MM.1S (cell line): ENCODE measurements at regions not wholly inside any gene's neighbourhood (a gene's known extent, or its start where the extent isn't known, plus 50 kb on each side); places are given as distances from the start of the nearest gene placed in this dataset.

Source experiments
- DNase-seq: peaks from one replicate; pipeline ENCODE4 v3.0.0-alpha.2; 2015
- H2AFZ ChIP-seq: fragments of 300-600 bp; sonication (generic); 2 replicates; pipeline ENCODE4 v1.6.0; 2016; ENCODE audit warnings: antibody characterized with exemption, low read length
- H3F3A ChIP-seq: fragments of 300-600 bp; sonication (generic); 2 replicates; pipeline ENCODE4 v1.6.1; 2016; ENCODE audit warnings: mild to moderate bottlenecking, antibody characterized with exemption, low read length, moderate library complexity, mixed read lengths; ENCODE audit not compliant: insufficient read depth
- H3K27ac ChIP-seq: fragments of 300-600 bp; sonication (generic); 2 replicates; pipeline ENCODE4 v1.5.1; 2016; ENCODE audit warnings: mild to moderate bottlenecking, low read length
- H3K27me3 ChIP-seq: fragments of 300-600 bp; sonication (generic); replicated peaks from 2 replicates; pipeline ENCODE4 v1.6.0; 2016; ENCODE audit warnings: low read length; ENCODE audit not compliant: insufficient read depth
- H3K36me3 ChIP-seq: fragments of 300-600 bp; sonication (generic); replicated peaks from 2 replicates; pipeline ENCODE4 v1.6.1; 2016; ENCODE audit warnings: mild to moderate bottlenecking, low read length, mixed read lengths; ENCODE audit not compliant: insufficient read depth
- H3K4me1 ChIP-seq: fragments of 300-600 bp; sonication (generic); 2 replicates; pipeline ENCODE4 v1.6.1; 2016; ENCODE audit warnings: low read length, mixed read lengths
- H3K4me2 ChIP-seq: fragments of 300-600 bp; sonication (generic); 2 replicates; pipeline ENCODE4 v1.6.0; 2016; ENCODE audit warnings: low read depth, low read length
- H3K4me3 ChIP-seq: fragments of 300-600 bp; sonication (generic); 2 replicates; pipeline ENCODE4 v1.5.1; 2016; ENCODE audit warnings: low read length, mixed read lengths
- H3K79me2 ChIP-seq: fragments of 300-600 bp; sonication (generic); 2 replicates; pipeline ENCODE4 v1.6.1; 2016; ENCODE audit warnings: mixed run types, low read length, mixed read lengths
- H3K9ac ChIP-seq: fragments of 300-600 bp; sonication (generic); 2 replicates; pipeline ENCODE4 v1.6.1; 2016; ENCODE audit warnings: low read length, mixed read lengths
- H3K9me2 ChIP-seq: fragments of 300-600 bp; sonication (generic); replicated peaks from 2 replicates; pipeline ENCODE4 v1.6.1; 2016; ENCODE audit warnings: mild to moderate bottlenecking, low read length, mixed read lengths; ENCODE audit not compliant: insufficient read depth
- H3K9me3 ChIP-seq: fragments of 300-600 bp; sonication (generic); replicated peaks from 2 replicates; pipeline ENCODE4 v1.6.1; 2016; ENCODE audit warnings: mild to moderate bottlenecking, low read length, mixed read lengths; ENCODE audit not compliant: insufficient read depth
- H4K20me1 ChIP-seq: fragments of 300-600 bp; sonication (generic); 2 replicates; pipeline ENCODE4 v1.6.1; 2016; ENCODE audit warnings: mild to moderate bottlenecking, low read length, moderate library complexity, mixed read lengths; ENCODE audit not compliant: insufficient read depth
- EZH2 ChIP-seq: fragments of 300-600 bp; sonication (generic); optimal IDR thresholded peaks from 2 replicates; pipeline ENCODE3; 2017; ENCODE audit warnings: low read depth, mild to moderate bottlenecking, antibody characterized with exemption, low read length, mixed read lengths
- EZH2phosphoT487 ChIP-seq: fragments of 300-600 bp; sonication (generic); IDR thresholded peaks from 2 replicates; pipeline ENCODE4 v1.6.1; 2018; ENCODE audit warnings: antibody characterized with exemption, low read length
- TF ChIP-seq, protein P1 (sequence below): fragments of 300-600 bp; sonication (generic); IDR thresholded peaks from 2 replicates; pipeline ENCODE4 v1.5.1; 2016; ENCODE audit warnings: antibody characterized with exemption, low read length, mixed read lengths

- Histone ChIP-seq H3K9me2 (no peaks in the 10 kb centered on the region), H3F3A (peaks cover 12% of the 10 kb centered on the region), H2AFZ (no peak overlapping the region), H3K9ac (0 out of 2 replicates have a peak overlapping the region, but pooled peaks have one; percentile 14), H3K79me2 (no peaks in the 10 kb centered on the region), H3K4me1 (peaks cover 21% of the 10 kb centered on the region), H3K4me3 (no peak overlapping the region), H3K36me3 (no peaks in the 10 kb centered on the region), H3K27ac (peak overlapping the region; percentile 68), H3K4me2 (no peak overlapping the region), H3K9me3 (no peaks in the 10 kb centered on the region), H4K20me1 (no peaks in the 10 kb centered on the region), H3K27me3 (no peaks in the 10 kb centered on the region)
- no peak for DNase-seq
- TF ChIP-seq EZH2: no peak
- TF ChIP-seq, protein P1, sequence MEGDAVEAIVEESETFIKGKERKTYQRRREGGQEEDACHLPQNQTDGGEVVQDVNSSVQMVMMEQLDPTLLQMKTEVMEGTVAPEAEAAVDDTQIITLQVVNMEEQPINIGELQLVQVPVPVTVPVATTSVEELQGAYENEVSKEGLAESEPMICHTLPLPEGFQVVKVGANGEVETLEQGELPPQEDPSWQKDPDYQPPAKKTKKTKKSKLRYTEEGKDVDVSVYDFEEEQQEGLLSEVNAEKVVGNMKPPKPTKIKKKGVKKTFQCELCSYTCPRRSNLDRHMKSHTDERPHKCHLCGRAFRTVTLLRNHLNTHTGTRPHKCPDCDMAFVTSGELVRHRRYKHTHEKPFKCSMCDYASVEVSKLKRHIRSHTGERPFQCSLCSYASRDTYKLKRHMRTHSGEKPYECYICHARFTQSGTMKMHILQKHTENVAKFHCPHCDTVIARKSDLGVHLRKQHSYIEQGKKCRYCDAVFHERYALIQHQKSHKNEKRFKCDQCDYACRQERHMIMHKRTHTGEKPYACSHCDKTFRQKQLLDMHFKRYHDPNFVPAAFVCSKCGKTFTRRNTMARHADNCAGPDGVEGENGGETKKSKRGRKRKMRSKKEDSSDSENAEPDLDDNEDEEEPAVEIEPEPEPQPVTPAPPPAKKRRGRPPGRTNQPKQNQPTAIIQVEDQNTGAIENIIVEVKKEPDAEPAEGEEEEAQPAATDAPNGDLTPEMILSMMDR: no peak
Measured at GRCh38 chr11:115996808-115997188, 492.6 kb upstream of the CADM1 start.

GRCh38 chr11:115996125-115996807 lies 492.1 kb upstream of the CADM1 start:
- Histone ChIP-seq H3K4me2 (peak overlapping the region; percentile 30), H3K4me3 (no peak overlapping the region), H3K36me3 (no peaks in the 10 kb centered on the region), H3K9me3 (no peaks in the 10 kb centered on the region), H3K27me3 (no peaks in the 10 kb centered on the region), H4K20me1 (no peaks in the 10 kb centered on the region), H3K4me1 (peaks cover 21% of the 10 kb centered on the region), H3K9me2 (no peaks in the 10 kb centered on the region), H3K9ac (0 out of 2 replicates have a peak overlapping the region, but pooled peaks have one; percentile 14), H3K27ac (peak overlapping the region; percentile 68), H2AFZ (no peak overlapping the region), H3K79me2 (no peaks in the 10 kb centered on the region), H3F3A (peaks cover 12% of the 10 kb centered on the region)
- TF ChIP-seq, protein P1: no peak
- no peak for TF ChIP-seq EZH2phosphoT487
- TF ChIP-seq EZH2: no peak
- peak; percentile 90 for DNase-seq

DNA sequence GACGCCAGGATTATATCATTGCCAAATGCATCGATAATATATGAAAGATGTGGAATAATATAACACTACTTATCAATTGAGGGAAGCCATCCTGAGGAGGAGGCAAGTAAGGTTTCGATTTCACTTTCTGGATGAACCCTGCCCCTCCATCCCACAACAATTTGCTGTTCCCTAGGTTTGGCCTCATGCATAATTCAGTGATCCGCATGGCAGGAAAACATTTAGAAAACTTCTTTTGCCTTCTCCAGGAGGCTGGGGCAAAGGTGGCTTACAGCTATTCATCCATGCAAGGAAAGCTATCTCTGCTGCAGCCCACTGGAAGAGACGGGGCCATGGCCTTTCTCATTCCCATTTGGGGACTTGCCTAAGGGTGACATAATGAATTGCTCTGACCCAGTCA lies 489.4 kb upstream of the CADM1 start:
- TF ChIP-seq, protein P1: no peak
- no peak for TF ChIP-seq EZH2
- TF ChIP-seq EZH2phosphoT487: no peak
- no peak for DNase-seq
- no peak overlapping the region for H2AFZ ChIP-seq
- H3K4me3 ChIP-seq: no peak overlapping the region
- no peaks in the 10 kb centered on the region for H3K79me2 ChIP-seq
- H3F3A ChIP-seq: peaks cover 12% of the 10 kb centered on the region
- H3K27ac ChIP-seq: no peak overlapping the region
- no peaks in the 10 kb centered on the region for H3K27me3 ChIP-seq
- no peak overlapping the region for H3K9ac ChIP-seq
- H3K4me2 ChIP-seq: no peak overlapping the region
- no peaks in the 10 kb centered on the region for H4K20me1 ChIP-seq
- H3K9me3 ChIP-seq: no peaks in the 10 kb centered on the region
- no peaks in the 10 kb centered on the region for H3K9me2 ChIP-seq
- H3K36me3 ChIP-seq: no peaks in the 10 kb centered on the region
- H3K4me1 ChIP-seq: peaks cover 21% of the 10 kb centered on the region
